Smooth muscle cell (in vitro differentiated cells): ENCODE measurements at regions not wholly inside any gene's neighbourhood (a gene's known extent, or its start where the extent isn't known, plus 50 kb on each side); places are given as distances from the start of the nearest gene placed in this dataset.

Source experiments
- DNase-seq: peaks from one replicate; lab custom pipeline; 2025; ENCODE audit not compliant: unreplicated experiment; lab: John Stamatoyannopoulos, UW
- H2AFZ ChIP-seq: fragments of 200-600 bp; sonication (generic); 2 replicates; pipeline ENCODE4 v1.6.0; 2016; ENCODE audit warnings: antibody characterized with exemption, low read depth, mild to moderate bottlenecking
- H3F3A ChIP-seq: fragments of 200-600 bp; sonication (generic); 2 replicates; pipeline ENCODE4 v1.6.0; 2017; ENCODE audit warnings: antibody characterized with exemption, low read depth
- H3K27ac ChIP-seq: fragments of 200-600 bp; sonication (generic); 2 replicates; pipeline ENCODE4 v1.5.1; 2016; ENCODE audit warnings: low read depth, mild to moderate bottlenecking
- H3K27me3 ChIP-seq: fragments of 200-600 bp; sonication (generic); 2 replicates; pipeline ENCODE4 v1.6.1; 2016; ENCODE audit warnings: low read depth, mild to moderate bottlenecking
- H3K36me3 ChIP-seq: fragments of 200-600 bp; sonication (generic); 2 replicates; pipeline ENCODE4 v1.5.1; 2016; ENCODE audit warnings: low read depth
- H3K4me1 ChIP-seq: fragments of 200-600 bp; sonication (generic); 2 replicates; pipeline ENCODE4 v1.5.1; 2016; ENCODE audit warnings: low read depth
- H3K4me2 ChIP-seq: fragments of 200-600 bp; sonication (generic); 2 replicates; pipeline ENCODE4 v1.6.0; 2016; ENCODE audit warnings: mild to moderate bottlenecking
- H3K4me3 ChIP-seq: fragments of 200-600 bp; sonication (generic); 2 replicates; pipeline ENCODE4 v1.5.1; 2016; ENCODE audit warnings: mild to moderate bottlenecking
- H3K79me2 ChIP-seq: fragments of 200-600 bp; sonication (generic); 2 replicates; pipeline ENCODE4 v1.6.0; 2016; ENCODE audit warnings: low read depth, mild to moderate bottlenecking
- H3K9ac ChIP-seq: fragments of 200-600 bp; sonication (generic); 2 replicates; pipeline ENCODE4 v1.6.0; 2016; ENCODE audit warnings: low read depth
- H3K9me3 ChIP-seq: fragments of 200-600 bp; sonication (generic); replicated peaks from 2 replicates; pipeline ENCODE4 v1.5.1; 2016; ENCODE audit warnings: low read depth
- H4K20me1 ChIP-seq: fragments of 200-600 bp; sonication (generic); 2 replicates; pipeline ENCODE4 v1.6.0; 2016; ENCODE audit warnings: low read depth
- WGBS: methylation state at CpG from one replicate; pipeline ENCODE4 v1.1.7; 2016; ENCODE audit warnings: low lambda C conversion rate; 5-methylcytosine and 5-hydroxymethylcytosine counted together
- TF ChIP-seq, protein P1 (sequence below): fragments of 200-600 bp; sonication (generic); IDR thresholded peaks from 2 replicates; pipeline ENCODE4 v1.5.1; 2017; ENCODE audit warnings: borderline replicate concordance, mild to moderate bottlenecking, antibody characterized with exemption; ENCODE audit not compliant: insufficient read depth, poor library complexity, severe bottlenecking

DNA sequence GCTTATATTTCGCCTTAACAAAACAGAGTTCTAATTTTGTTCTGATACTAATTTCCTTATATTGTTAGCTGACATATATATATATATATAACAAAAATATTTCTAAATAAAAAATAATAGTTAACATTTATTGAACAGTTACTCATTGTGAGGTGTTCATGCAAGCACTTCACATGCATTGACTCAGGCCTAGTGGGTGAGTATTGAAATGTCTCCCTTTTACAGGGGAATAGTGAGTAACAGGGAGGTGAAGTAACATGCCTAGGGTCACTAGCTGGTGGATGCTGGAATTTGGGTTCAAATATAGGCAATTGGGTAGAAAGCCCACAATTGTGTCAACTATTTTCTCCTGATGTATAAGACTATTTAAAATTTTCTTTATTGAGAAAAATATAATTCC is 102.6 kb upstream of the ZPLD1 start:
- Histone ChIP-seq H3K4me3 (no peak overlapping the region), H3K9ac (no peak overlapping the region), H3F3A (no peaks in the 10 kb centered on the region), H3K79me2 (no peaks in the 10 kb centered on the region), H3K9me3 (no peaks in the 10 kb centered on the region), H3K4me1 (no peaks in the 10 kb centered on the region), H3K4me2 (no peak overlapping the region), H3K27ac (no peak overlapping the region), H3K36me3 (no peaks in the 10 kb centered on the region), H4K20me1 (no peaks in the 10 kb centered on the region), H3K27me3 (no peaks in the 10 kb centered on the region), H2AFZ (no peak overlapping the region)
- WGBS: 100% methylated on average over 1 of the region's 1 CpG
- TF ChIP-seq, protein P1, sequence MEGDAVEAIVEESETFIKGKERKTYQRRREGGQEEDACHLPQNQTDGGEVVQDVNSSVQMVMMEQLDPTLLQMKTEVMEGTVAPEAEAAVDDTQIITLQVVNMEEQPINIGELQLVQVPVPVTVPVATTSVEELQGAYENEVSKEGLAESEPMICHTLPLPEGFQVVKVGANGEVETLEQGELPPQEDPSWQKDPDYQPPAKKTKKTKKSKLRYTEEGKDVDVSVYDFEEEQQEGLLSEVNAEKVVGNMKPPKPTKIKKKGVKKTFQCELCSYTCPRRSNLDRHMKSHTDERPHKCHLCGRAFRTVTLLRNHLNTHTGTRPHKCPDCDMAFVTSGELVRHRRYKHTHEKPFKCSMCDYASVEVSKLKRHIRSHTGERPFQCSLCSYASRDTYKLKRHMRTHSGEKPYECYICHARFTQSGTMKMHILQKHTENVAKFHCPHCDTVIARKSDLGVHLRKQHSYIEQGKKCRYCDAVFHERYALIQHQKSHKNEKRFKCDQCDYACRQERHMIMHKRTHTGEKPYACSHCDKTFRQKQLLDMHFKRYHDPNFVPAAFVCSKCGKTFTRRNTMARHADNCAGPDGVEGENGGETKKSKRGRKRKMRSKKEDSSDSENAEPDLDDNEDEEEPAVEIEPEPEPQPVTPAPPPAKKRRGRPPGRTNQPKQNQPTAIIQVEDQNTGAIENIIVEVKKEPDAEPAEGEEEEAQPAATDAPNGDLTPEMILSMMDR: no peak
- no peak for DNase-seq

DNA sequence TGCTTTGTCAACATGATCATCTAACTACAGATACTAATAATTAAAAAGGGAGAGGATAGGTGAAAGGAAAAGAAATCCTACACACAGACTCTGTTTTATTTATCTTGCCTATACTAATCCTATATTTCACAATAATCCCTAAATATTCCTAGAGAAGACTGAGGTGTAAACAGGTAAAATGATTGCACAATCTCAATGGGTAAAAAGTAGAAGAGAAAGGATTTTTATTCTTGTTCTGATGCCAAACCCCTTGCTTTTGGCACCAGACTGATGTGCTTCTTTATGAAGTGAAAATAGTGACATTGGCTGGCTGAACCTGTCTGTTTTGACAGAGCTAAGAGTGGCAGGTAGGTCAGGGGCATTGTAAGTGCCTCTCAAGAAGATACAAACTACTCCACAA is 101.9 kb upstream of the ZPLD1 start:
- H3K4me2 ChIP-seq: no peak overlapping the region
- H3K9me3 ChIP-seq: no peaks in the 10 kb centered on the region
- H4K20me1 ChIP-seq: no peaks in the 10 kb centered on the region
- H3K27me3 ChIP-seq: no peaks in the 10 kb centered on the region
- H3F3A ChIP-seq: no peaks in the 10 kb centered on the region
- TF ChIP-seq, protein P1: no peak
- H3K4me1 ChIP-seq: no peaks in the 10 kb centered on the region
- no peak overlapping the region for H3K4me3 ChIP-seq
- no peak for DNase-seq
- H2AFZ ChIP-seq: no peak overlapping the region
- no peaks in the 10 kb centered on the region for H3K36me3 ChIP-seq
- H3K27ac ChIP-seq: no peak overlapping the region
- H3K79me2 ChIP-seq: no peaks in the 10 kb centered on the region
- H3K9ac ChIP-seq: no peak overlapping the region

DNA sequence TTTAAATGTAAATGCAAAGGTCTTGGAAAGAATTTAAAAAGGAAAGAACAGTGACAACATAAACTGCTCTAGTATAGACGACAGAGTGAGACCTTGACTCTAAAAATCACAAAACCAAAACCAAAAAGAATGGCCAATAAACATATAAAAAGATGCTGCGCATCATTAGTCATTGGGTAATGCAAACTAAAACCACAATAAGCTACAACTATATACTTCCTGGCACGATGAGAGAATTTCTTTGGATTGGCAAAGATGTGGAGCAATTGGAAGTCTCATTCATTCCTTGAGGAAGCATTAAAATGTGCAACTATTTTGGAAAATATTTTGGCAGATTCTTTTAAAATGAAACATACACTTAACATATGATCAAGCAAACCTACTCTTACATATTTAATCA is 98.7 kb upstream of the ZPLD1 start:
- TF ChIP-seq, protein P1: no peak
- H3K36me3 ChIP-seq: no peaks in the 10 kb centered on the region
- 85% methylated on average over 3 of the region's 3 CpGs for WGBS

DNA sequence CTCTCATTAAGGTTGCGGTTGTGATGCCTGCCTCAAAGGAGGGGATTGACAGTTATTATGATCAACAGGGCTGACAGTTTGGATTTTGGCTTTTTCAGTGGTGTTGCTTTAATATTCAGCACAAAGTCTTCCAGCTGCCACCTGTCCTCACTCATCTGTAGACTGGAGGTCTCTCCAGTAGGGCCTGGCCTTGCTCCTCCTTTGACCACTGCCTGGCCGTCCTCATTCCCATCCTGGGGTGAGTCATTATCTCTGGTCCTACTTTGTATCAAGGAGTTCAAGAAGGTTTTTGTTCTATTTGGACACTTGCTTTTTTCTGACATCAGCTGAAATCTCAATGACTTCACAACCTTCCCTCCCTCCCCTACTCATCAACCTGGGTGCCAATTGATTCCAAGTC is 95.1 kb upstream of the ZPLD1 start:
- DNase-seq: no peak

More for the DNA sequence above, 98.7 kb upstream of the ZPLD1 start:
- no peak for DNase-seq
- H3K27ac ChIP-seq: no peak overlapping the region
- H3K9ac ChIP-seq: no peak overlapping the region
- H3K9me3 ChIP-seq: no peaks in the 10 kb centered on the region
- no peaks in the 10 kb centered on the region for H4K20me1 ChIP-seq
- H2AFZ ChIP-seq: no peak overlapping the region
- H3K27me3 ChIP-seq: no peaks in the 10 kb centered on the region
- H3K79me2 ChIP-seq: no peaks in the 10 kb centered on the region
- H3F3A ChIP-seq: no peaks in the 10 kb centered on the region
- H3K4me1 ChIP-seq: no peaks in the 10 kb centered on the region
- H3K4me3 ChIP-seq: no peak overlapping the region
- H3K4me2 ChIP-seq: no peak overlapping the region

More for the DNA sequence above, 95.1 kb upstream of the ZPLD1 start:
- Histone ChIP-seq H3K4me2 (no peak overlapping the region), H3K79me2 (no peaks in the 10 kb centered on the region), H3K4me3 (no peak overlapping the region), H4K20me1 (no peaks in the 10 kb centered on the region), H3F3A (no peaks in the 10 kb centered on the region), H2AFZ (no peak overlapping the region), H3K27ac (no peak overlapping the region), H3K9me3 (no peaks in the 10 kb centered on the region), H3K9ac (no peak overlapping the region), H3K27me3 (no peaks in the 10 kb centered on the region), H3K36me3 (no peaks in the 10 kb centered on the region), H3K4me1 (no peaks in the 10 kb centered on the region)
- 72% methylated on average over 2 of the region's 2 CpGs for WGBS
- TF ChIP-seq, protein P1: no peak
